CD14-positive monocyte (primary cell): ENCODE measurements at regions not wholly inside any gene's neighbourhood (a gene's known extent, or its start where the extent isn't known, plus 50 kb on each side); places are given as distances from the start of the nearest gene placed in this dataset.
A peak's percentile ranks its signal among the peaks of the same experiment; 100 is the strongest.

Source experiments
- DNase-seq, 3 donors: peaks; one replicate each; pipeline ENCODE4 v3.0.0-alpha.2; 2011 to 2022
- H2AFZ ChIP-seq: 2 replicates; pipeline ENCODE4 v1.6.0; 2012; ENCODE audit warnings: mild to moderate bottlenecking, low read depth, low read length, inconsistent platforms; ENCODE audit not compliant: insufficient read depth, poor library complexity, severe bottlenecking
- H3K27ac ChIP-seq, 2 donors: 1 replicate in 1 of 2; 2 replicates in 1 of 2; pipeline ENCODE4 v1.5.1; 2012 to 2013; ENCODE audit warnings: low read length in 2 of 2, control low read depth in 1 of 2, inconsistent platforms in 1 of 2, low read depth in 1 of 2, mild to moderate bottlenecking in 1 of 2
- H3K27me3 ChIP-seq, 2 donors: one replicate each; pipeline versions ENCODE4 v1.6.0 to v1.6.1; 2011 to 2013; ENCODE audit warnings: low read length in 2 of 2; ENCODE audit not compliant: control insufficient read depth in 2 of 2, insufficient read depth in 2 of 2
- H3K36me3 ChIP-seq, 2 donors: replicated peaks in 1 of 2; 1 replicate in 1 of 2; 2 replicates in 1 of 2; pipeline versions ENCODE4 v1.5.1 to v1.6.1; 2012 to 2013; ENCODE audit warnings: low read length in 2 of 2, control low read depth in 1 of 2, inconsistent platforms in 1 of 2, mild to moderate bottlenecking in 1 of 2; ENCODE audit not compliant: insufficient read depth in 2 of 2, control insufficient read depth in 1 of 2
- H3K4me1 ChIP-seq, 2 donors: 1 replicate in 1 of 2; 2 replicates in 1 of 2; pipeline versions ENCODE4 v1.5.1 to v1.6.1; 2012 to 2013; ENCODE audit warnings: low read length in 2 of 2, control low read depth in 1 of 2, inconsistent platforms in 1 of 2, mild to moderate bottlenecking in 1 of 2, moderate library complexity in 1 of 2; ENCODE audit not compliant: insufficient read depth in 2 of 2, control insufficient read depth in 1 of 2
- H3K4me2 ChIP-seq: replicated peaks from 2 replicates; pipeline ENCODE3; 2012; ENCODE audit warnings: low read length, moderate library complexity, mild to moderate bottlenecking; ENCODE audit not compliant: poor library complexity, severe bottlenecking; ENCODE audit errors: extremely low read depth
- H3K4me3 ChIP-seq, 3 experiments: fragments of 200-600 bp in 1 of 3; sonication (generic) in 1 of 3; replicated peaks in 1 of 3; 1 replicate in 2 of 3; 2 replicates in 1 of 3; pipeline ENCODE4 v1.5.1; 2011 to 2013; ENCODE audit warnings: low read length in 3 of 3, mild to moderate bottlenecking in 3 of 3, control low read depth in 2 of 3, low read depth in 2 of 3, inconsistent platforms in 1 of 3, moderate library complexity in 1 of 3
- H3K79me2 ChIP-seq: 2 replicates; pipeline ENCODE4 v1.6.0; 2012; ENCODE audit warnings: mild to moderate bottlenecking, control low read depth, inconsistent platforms, low read length, moderate library complexity; ENCODE audit not compliant: insufficient read depth
- H3K9ac ChIP-seq: 2 replicates; pipeline ENCODE4 v1.6.0; 2017; ENCODE audit warnings: low read length, mild to moderate bottlenecking; ENCODE audit not compliant: insufficient read depth, poor library complexity, severe bottlenecking
- H3K9me3 ChIP-seq, 2 donors: replicated peaks in 1 of 2; 1 replicate in 1 of 2; 2 replicates in 1 of 2; pipeline versions ENCODE4 v1.5.1 to v1.6.1; 2012 to 2013; ENCODE audit warnings: low read length in 2 of 2, control low read depth in 1 of 2; ENCODE audit not compliant: control insufficient read depth in 1 of 2, insufficient read depth in 1 of 2
- H4K20me1 ChIP-seq: 2 replicates; pipeline ENCODE4 v1.6.0; 2012; ENCODE audit warnings: mild to moderate bottlenecking, low read length, control low read depth, moderate library complexity; ENCODE audit not compliant: insufficient read depth
- H3K27ac Mint-ChIP-seq, 7 donors: one replicate each; pipeline ENCODE4 v1.8.0; 2020; ENCODE audit warnings: mild to moderate bottlenecking in 7 of 7, mixed read lengths in 7 of 7, moderate library complexity in 6 of 7, inconsistent platforms in 2 of 7
- H3K27me3 Mint-ChIP-seq, 3 donors: one replicate each; pipeline ENCODE4 v1.8.0; 2021 to 2022; ENCODE audit warnings: low read depth in 3 of 3, mild to moderate bottlenecking in 3 of 3, mixed read lengths in 3 of 3, moderate library complexity in 3 of 3, inconsistent platforms in 1 of 3
- H3K36me3 Mint-ChIP-seq, 2 donors: one replicate each; pipeline ENCODE4 v1.8.0; 2020; ENCODE audit warnings: mixed read lengths in 2 of 2, inconsistent platforms in 1 of 2, mild to moderate bottlenecking in 1 of 2
- H3K4me1 Mint-ChIP-seq: one replicate; pipeline ENCODE4 v1.8.0; 2020; ENCODE audit warnings: mild to moderate bottlenecking, mixed read lengths
- H3K4me3 Mint-ChIP-seq, 2 donors: one replicate each; pipeline ENCODE4 v1.8.0; 2020; ENCODE audit warnings: mild to moderate bottlenecking in 2 of 2, mixed read lengths in 2 of 2, moderate library complexity in 1 of 2
- H3K9me3 Mint-ChIP-seq, 7 donors: one replicate each; pipeline ENCODE4 v1.8.0; 2020 to 2022; ENCODE audit warnings: mixed read lengths in 7 of 7, mild to moderate bottlenecking in 6 of 7, moderate library complexity in 6 of 7, inconsistent platforms in 2 of 7
- CTCF ChIP-seq: fragments of 200-600 bp; IDR thresholded peaks from one replicate; pipeline ENCODE4 v1.8.0; 2022; ENCODE audit warnings: antibody characterized with exemption, mild to moderate bottlenecking
- WGBS: methylation state at CpG from one replicate; pipeline ENCODE4 v1.1.5; 2013; ENCODE audit warnings: missing lambda C conversion rate; ENCODE audit not compliant: insufficient coverage; 5-methylcytosine and 5-hydroxymethylcytosine counted together
- intact Hi-C, 2 donors: fragments of 100-400 bp; cut with micrococcal nuclease; formaldehyde crosslinking; loops; one replicate each; pipeline versions ENCODE4 v1.15.0 to v1.15.1; 2023

GRCh38 chr16:59391617-59392364 lies 657.7 kb upstream of the GOT2 start:
- Mint-ChIP-seq H3K9me3 (peaks cover 2 to 5% (median 4%) of the 10 kb centered on the region in 7 donors), H3K27me3 (peaks cover 0 to 3% (median 0%) of the 10 kb centered on the region in 3 donors), H3K4me1 (no peaks in the 10 kb centered on the region), H3K36me3 (no peaks in the 10 kb centered on the region), H3K4me3 (no peak overlapping the region), H3K27ac (peak overlapping the region in 1 of 7 donors; percentile 42)
- no peak overlapping the region for H2AFZ ChIP-seq
- no peaks in the 10 kb centered on the region for H3K79me2 ChIP-seq
- no peak overlapping the region for H3K27ac ChIP-seq
- WGBS: 88% methylated on average over 1 of the region's 4 CpGs
- no peak overlapping the region for H3K4me3 ChIP-seq
- H3K4me2 ChIP-seq: no peak overlapping the region
- DNase-seq: no peak
- no peak for TF ChIP-seq CTCF
- intact Hi-C loops: no loop called here
- peaks cover 0 to 17% of the 10 kb centered on the region in 2 donors for H3K9me3 ChIP-seq
- no peaks in the 10 kb centered on the region for H3K27me3 ChIP-seq
- no peaks in the 10 kb centered on the region for H3K4me1 ChIP-seq
- no peaks in the 10 kb centered on the region for H4K20me1 ChIP-seq
- no peak overlapping the region for H3K9ac ChIP-seq
- no peaks in the 10 kb centered on the region for H3K36me3 ChIP-seq

- Histone ChIP-seq H3K9me3 (peaks cover 0 to 4% of the 10 kb centered on the region in 2 donors), H4K20me1 (no peaks in the 10 kb centered on the region), H3K4me1 (no peaks in the 10 kb centered on the region), H3K27me3 (no peaks in the 10 kb centered on the region), H3K4me2 (no peak overlapping the region), H3K4me3 (no peak overlapping the region), H3K36me3 (no peaks in the 10 kb centered on the region), H2AFZ (no peak overlapping the region), H3K27ac (no peak overlapping the region), H3K79me2 (no peaks in the 10 kb centered on the region), H3K9ac (no peak overlapping the region)
- no peaks in the 10 kb centered on the region for H3K4me1 Mint-ChIP-seq
- WGBS: no CpG with 5 or more reads among the region's 3 CpGs
- intact Hi-C loops: no loop called here
- no peak for TF ChIP-seq CTCF
- DNase-seq: no peak
- no peak overlapping the region for H3K4me3 Mint-ChIP-seq
- H3K27ac Mint-ChIP-seq: no peak overlapping the region
- no peaks in the 10 kb centered on the region for H3K36me3 Mint-ChIP-seq
- H3K9me3 Mint-ChIP-seq: peaks cover 0 to 6% (median 3%) of the 10 kb centered on the region in 7 donors
- peaks cover 0 to 3% (median 0%) of the 10 kb centered on the region in 3 donors for H3K27me3 Mint-ChIP-seq
These were observed 651.8 kb upstream of the GOT2 start for GRCh38 chr16:59385959-59386358.
